GM12878 (cell line): ENCODE measurements at regions not wholly inside any gene's neighbourhood (a gene's known extent, or its start where the extent isn't known, plus 50 kb on each side); places are given as distances from the start of the nearest gene placed in this dataset.

Experiments used
- BRCA1 ChIP-seq: IDR thresholded peaks from 2 replicates; pipeline ENCODE4 v1.6.1; 2011; ENCODE audit warnings: low read depth, low read length, improper control_type of control experiment
- FOS ChIP-seq: IDR thresholded peaks from 3 replicates; pipeline ENCODE4 v1.6.1; 2011; ENCODE audit warnings: borderline replicate concordance; ENCODE audit not compliant: insufficient read length; ENCODE audit errors: extremely low read depth
- PAX5 ChIP-seq: IDR thresholded peaks from 2 replicates; pipeline ENCODE4 v1.6.1; 2011; ENCODE audit warnings: low read depth, low read length, borderline replicate concordance
- RBBP5 ChIP-seq: fragments of 200-600 bp; sonication (generic); conservative IDR thresholded peaks from 2 replicates; pipeline ENCODE4 v1.6.1; 2016
- TF ChIP-seq, protein P1 (sequence below), 3 experiments: IDR thresholded peaks in 2 of 3; conservative IDR thresholded peaks in 1 of 3; 2 replicates each; pipeline ENCODE4 v1.5.1; 2011; ENCODE audit warnings: low read depth in 3 of 3, low read length in 3 of 3, mild to moderate bottlenecking in 3 of 3, control low read depth in 2 of 3, moderate library complexity in 2 of 3, inconsistent platforms in 1 of 3, mixed read lengths in 1 of 3; ENCODE audit not compliant: control insufficient read depth in 2 of 3, insufficient read depth in 1 of 3; ENCODE audit errors: extremely low read depth in 1 of 3

DNA sequence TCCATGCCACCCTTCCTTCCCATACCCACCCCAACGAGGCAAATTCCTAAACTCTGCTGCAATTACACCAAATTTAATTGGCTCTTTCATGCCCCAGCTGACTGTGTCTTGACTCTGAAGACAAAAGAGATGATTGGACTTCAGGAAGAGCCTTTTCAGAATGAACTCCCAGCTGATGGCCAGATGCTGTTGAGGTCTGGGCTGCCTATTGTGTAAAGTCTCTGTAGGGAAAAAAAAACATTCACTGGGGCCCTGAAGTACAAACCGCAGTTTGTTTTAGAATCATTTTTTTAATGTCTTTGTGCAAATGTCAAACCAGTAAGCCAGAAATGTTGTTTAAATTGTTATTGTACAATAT, 174.8 kb downstream of the HHIP start:
- TF ChIP-seq, protein P1, sequence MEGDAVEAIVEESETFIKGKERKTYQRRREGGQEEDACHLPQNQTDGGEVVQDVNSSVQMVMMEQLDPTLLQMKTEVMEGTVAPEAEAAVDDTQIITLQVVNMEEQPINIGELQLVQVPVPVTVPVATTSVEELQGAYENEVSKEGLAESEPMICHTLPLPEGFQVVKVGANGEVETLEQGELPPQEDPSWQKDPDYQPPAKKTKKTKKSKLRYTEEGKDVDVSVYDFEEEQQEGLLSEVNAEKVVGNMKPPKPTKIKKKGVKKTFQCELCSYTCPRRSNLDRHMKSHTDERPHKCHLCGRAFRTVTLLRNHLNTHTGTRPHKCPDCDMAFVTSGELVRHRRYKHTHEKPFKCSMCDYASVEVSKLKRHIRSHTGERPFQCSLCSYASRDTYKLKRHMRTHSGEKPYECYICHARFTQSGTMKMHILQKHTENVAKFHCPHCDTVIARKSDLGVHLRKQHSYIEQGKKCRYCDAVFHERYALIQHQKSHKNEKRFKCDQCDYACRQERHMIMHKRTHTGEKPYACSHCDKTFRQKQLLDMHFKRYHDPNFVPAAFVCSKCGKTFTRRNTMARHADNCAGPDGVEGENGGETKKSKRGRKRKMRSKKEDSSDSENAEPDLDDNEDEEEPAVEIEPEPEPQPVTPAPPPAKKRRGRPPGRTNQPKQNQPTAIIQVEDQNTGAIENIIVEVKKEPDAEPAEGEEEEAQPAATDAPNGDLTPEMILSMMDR (IDR thresholded peaks at IDR 0.05 in 2 of 3, conservative IDR thresholded peaks at IDR 0.05 in 1 of 3; ENCODE audit: control insufficient read depth in 2 of 3, extremely low read depth in 1 of 3, insufficient read depth in 1 of 3, low read depth in 3 of 3, low read length in 3 of 3): no peak
- no peak for TF ChIP-seq BRCA1
- no peak for TF ChIP-seq RBBP5
- no peak for TF ChIP-seq FOS
- TF ChIP-seq PAX5: no peak
